GM18499 (cell line): ENCODE measurements at regions not wholly inside any gene's neighbourhood (a gene's known extent, or its start where the extent isn't known, plus 50 kb on each side); places are given as distances from the start of the nearest gene placed in this dataset.
"Not testable (repeated sequence)": the region's sequence is repeated elsewhere in the genome, so short reads cannot be mapped to it uniquely, and the experiment has no call there.

ENCODE experiments used
- ATAC-seq: cut with Tn5 transposase; IDR thresholded peaks from one replicate; pipeline ENCODE4 v1.9.1; 2021; ENCODE audit warnings: moderate number of reproducible peaks; ENCODE audit not compliant: insufficient read depth, unreplicated experiment

- no peak for ATAC-seq
Measured at GRCh38 chr22:22772883-22773282, 114.7 kb upstream of the IGLL5 start.

GRCh38 chr22:22773427-22773826 is 114.2 kb upstream of the IGLL5 start:
- no peak for ATAC-seq

- no peak for ATAC-seq
Measured at GRCh38 chr22:22773979-22774604, 113.5 kb upstream of the IGLL5 start.

GRCh38 chr22:22774762-22775161 is 112.9 kb upstream of the IGLL5 start:
- not testable (repeated sequence) for ATAC-seq

- no peak for ATAC-seq
Measured at GRCh38 chr22:22776121-22776520, 111.5 kb upstream of the IGLL5 start.

GRCh38 chr22:22779213-22779612 is 108.4 kb upstream of the IGLL5 start:
- ATAC-seq: no peak

GRCh38 chr22:22783575-22783974 is 104.0 kb upstream of the IGLL5 start:
- ATAC-seq: no peak

GRCh38 chr22:22784249-22785039 is 103.2 kb upstream of the IGLL5 start:
- no peak for ATAC-seq

- ATAC-seq: no peak
Measured at GRCh38 chr22:22785316-22786065, 102.1 kb upstream of the IGLL5 start.

GRCh38 chr22:22786301-22787115 is 101.1 kb upstream of the IGLL5 start:
- ATAC-seq: no peak

GRCh38 chr22:22787151-22787550 is 100.5 kb upstream of the IGLL5 start:
- no peak for ATAC-seq

GRCh38 chr22:22787786-22788459 is 99.7 kb upstream of the IGLL5 start:
- no peak for ATAC-seq

GRCh38 chr22:22788460-22789037 is 99.1 kb upstream of the IGLL5 start:
- no peak for ATAC-seq

GRCh38 chr22:22789233-22789921 is 98.2 kb upstream of the IGLL5 start:
- no peak for ATAC-seq

GRCh38 chr22:22789922-22790845 is 97.4 kb upstream of the IGLL5 start:
- ATAC-seq: no peak

GRCh38 chr22:22791438-22792181 is 96.0 kb upstream of the IGLL5 start:
- no peak for ATAC-seq

GRCh38 chr22:22792205-22792786 is 95.3 kb upstream of the IGLL5 start:
- ATAC-seq: not testable (repeated sequence)
